Astrocyte of the cerebellum (primary cell): ENCODE measurements at regions not wholly inside any gene's neighbourhood (a gene's known extent, or its start where the extent isn't known, plus 50 kb on each side); places are given as distances from the start of the nearest gene placed in this dataset.

ENCODE experiments used
- DNase-seq: peaks from one replicate; pipeline ENCODE4 v3.0.0-alpha.2; 2011; ENCODE audit warnings: low read depth
- H3K4me3 ChIP-seq: 2 replicates; pipeline ENCODE4 v1.5.1; 2011; ENCODE audit warnings: mild to moderate bottlenecking, low read depth, low read length, moderate library complexity
- CTCF ChIP-seq: IDR thresholded peaks from 2 replicates; pipeline ENCODE4 v1.5.1; 2012; ENCODE audit warnings: low read length, low read depth, moderate library complexity, mild to moderate bottlenecking; ENCODE audit errors: missing control alignments
- in situ Hi-C: cut with HindIII; loops from 2 replicates; pipeline ENCODE4 v1.10.0; 2017; ENCODE audit warnings: low sequenced_read_pairs

GRCh38 chr3:1616744-1617143, 481.9 kb upstream of the CNTN4 start:
- in situ Hi-C loops, result no loop called here
- DNase-seq, result no peak
- no peak overlapping the region for H3K4me3 ChIP-seq
- no peak for TF ChIP-seq CTCF

GRCh38 chr3:1623896-1624295, 474.8 kb upstream of the CNTN4 start:
- no peak for TF ChIP-seq CTCF
- DNase-seq, result no peak

GRCh38 chr3:1632128-1632527, 466.5 kb upstream of the CNTN4 start:
- in situ Hi-C loops, result no loop called here
- no peak overlapping the region for H3K4me3 ChIP-seq
- TF ChIP-seq CTCF, result no peak
- no peak for DNase-seq

More at GRCh38 chr3:1623896-1624295, 474.8 kb upstream of the CNTN4 start:
- in situ Hi-C loops, result no loop called here
- H3K4me3 ChIP-seq, result no peak overlapping the region

GRCh38 chr3:1661839-1662238, 436.8 kb upstream of the CNTN4 start:
- no peak for DNase-seq
- in situ Hi-C loops, result no loop called here
- no peak overlapping the region for H3K4me3 ChIP-seq
- TF ChIP-seq CTCF, result no peak

- in situ Hi-C loops, result no loop called here
- no peak for TF ChIP-seq CTCF
- DNase-seq, result no peak
Measured at GRCh38 chr3:1664266-1664665, 434.4 kb upstream of the CNTN4 start.

GRCh38 chr3:1666865-1667264, 431.8 kb upstream of the CNTN4 start:
- in situ Hi-C loops, result no loop called here
- no peak for TF ChIP-seq CTCF
- no peak for DNase-seq
- H3K4me3 ChIP-seq, result no peak overlapping the region

More at GRCh38 chr3:1664266-1664665, 434.4 kb upstream of the CNTN4 start:
- H3K4me3 ChIP-seq, result no peak overlapping the region

GRCh38 chr3:1677576-1678156, 421.0 kb upstream of the CNTN4 start:
- no peak for DNase-seq
- H3K4me3 ChIP-seq, result no peak overlapping the region
- in situ Hi-C loops, result no loop called here
- TF ChIP-seq CTCF, result no peak
